ENCODE measurements at regions not wholly inside any gene's neighbourhood (a gene's known extent, or its start where the extent isn't known, plus 50 kb on each side); places are given as distances from the start of the nearest gene placed in this dataset.
"Not testable (repeated sequence)": the region's sequence is repeated elsewhere in the genome, so short reads cannot be mapped to it uniquely, and the experiment has no call there.

- DNase-seq = no peak
Measured at GRCh38 chr1:189305279-189305678, 1172.4 kb downstream of the BRINP3 start.

DNA sequence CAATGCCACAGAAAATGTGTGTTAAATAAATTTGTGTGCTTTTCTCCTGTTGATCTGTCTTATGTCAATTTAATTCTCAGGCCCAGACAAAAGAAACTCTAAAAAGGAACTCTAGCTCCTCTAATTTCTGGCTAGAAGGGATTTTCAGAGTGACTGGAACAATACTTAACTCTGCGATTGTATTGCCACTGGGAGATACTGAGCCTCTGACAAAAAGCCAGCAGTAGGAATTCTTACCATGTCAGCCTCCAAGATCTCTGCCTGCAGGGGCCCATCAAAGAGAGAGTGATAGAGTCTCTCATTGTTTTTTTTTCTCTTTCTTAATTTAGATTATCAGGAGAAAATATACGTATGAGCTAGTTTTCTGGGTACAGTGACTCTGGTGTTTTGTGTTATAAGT, 1165.7 kb downstream of the BRINP3 start:
- DNase-seq = no peak

- DNase-seq = no peak
Measured at GRCh38 chr1:189312499-189312898, 1165.2 kb downstream of the BRINP3 start.

DNA sequence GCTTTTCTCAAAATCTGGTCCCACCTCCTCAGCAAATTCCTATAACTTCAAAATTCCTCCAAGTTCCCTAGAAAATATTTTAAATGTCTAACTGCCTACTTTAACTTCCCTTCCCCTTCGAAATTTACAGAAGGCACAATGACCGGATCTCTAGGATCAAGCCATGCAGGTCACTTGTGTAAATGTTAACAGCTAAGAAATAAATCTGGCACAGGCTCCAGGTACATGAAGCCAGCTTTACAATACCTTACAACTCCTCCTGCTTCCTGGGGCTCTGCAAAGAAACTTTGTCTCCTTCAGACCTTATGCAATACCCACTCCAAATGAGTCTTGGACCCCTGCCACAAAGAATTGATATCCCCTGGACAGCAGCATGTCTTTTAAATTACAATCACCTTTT, 1164.2 kb downstream of the BRINP3 start:
- DNase-seq = no peak

GRCh38 chr1:189315035-189315901, 1162.4 kb downstream of the BRINP3 start:
- no peak for DNase-seq

GRCh38 chr1:189323091-189323490, 1154.6 kb downstream of the BRINP3 start:
- no peak for DNase-seq

DNA sequence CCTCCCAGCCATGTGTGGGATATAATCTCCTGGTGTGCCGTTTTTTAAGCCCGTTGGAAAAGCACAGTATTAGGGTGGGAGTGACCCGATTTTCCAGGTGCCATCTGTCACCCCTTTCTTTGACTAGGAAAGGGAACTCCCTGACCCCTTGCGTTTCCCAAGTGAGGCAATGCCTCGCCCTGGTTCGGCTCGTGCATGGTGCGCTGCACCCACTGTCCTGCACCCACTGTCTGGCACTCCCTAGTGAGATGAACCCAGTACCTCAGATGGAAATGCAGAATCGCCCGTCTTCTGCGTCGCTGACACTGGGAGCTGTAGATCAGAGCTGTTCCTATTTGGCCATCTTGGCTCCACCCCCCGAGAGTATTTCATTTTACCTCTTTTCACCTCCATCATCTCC, 1146.6 kb downstream of the BRINP3 start:
- not testable (repeated sequence) for DNase-seq

DNA sequence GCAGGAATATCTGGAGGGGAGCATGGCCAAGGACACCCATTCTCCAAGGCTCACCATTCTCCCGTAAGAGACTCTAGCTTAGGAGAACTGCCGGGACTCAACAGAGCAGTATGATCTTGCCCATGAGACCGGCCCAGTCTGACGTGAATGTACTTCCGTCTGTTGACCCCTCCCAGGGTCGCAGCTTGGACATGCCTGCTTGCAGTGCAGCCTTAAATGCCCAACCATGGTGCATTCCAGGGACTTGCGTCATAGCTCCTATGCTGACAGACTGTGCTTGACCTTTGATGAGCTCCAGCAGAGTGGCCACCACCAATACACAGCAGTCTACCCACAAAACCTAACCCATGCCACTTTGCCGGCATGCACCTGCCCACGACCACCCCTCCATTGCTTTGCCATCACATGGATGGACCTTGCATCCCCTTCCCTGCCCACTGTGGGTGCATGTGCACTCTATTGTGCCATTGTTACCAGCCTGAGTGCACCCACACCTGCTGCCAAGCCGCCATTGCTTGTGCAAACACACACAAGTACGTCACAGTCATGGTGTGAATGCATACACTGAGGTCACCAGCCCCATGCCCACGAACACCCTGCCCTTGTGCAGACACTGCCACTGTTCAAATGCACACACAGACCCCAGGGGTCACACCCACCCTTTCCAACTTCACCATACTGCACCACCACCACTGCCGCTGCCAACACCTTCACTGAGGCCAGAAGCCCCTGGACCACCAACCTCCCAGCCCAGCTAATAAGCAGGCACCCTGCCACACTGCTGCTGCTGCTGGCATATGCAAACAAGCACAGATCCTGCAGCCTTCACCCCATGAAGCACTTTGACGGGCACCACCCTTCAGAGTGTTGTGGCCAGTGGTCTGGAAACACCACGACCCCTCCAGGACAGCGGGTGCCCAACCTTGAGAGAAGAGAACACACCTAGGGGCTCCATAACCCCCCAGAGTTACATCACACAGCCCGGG, 1141.3 kb downstream of the BRINP3 start:
- DNase-seq = no peak

- no peak for DNase-seq
Measured at GRCh38 chr1:189349607-189350006, 1128.1 kb downstream of the BRINP3 start.

DNA sequence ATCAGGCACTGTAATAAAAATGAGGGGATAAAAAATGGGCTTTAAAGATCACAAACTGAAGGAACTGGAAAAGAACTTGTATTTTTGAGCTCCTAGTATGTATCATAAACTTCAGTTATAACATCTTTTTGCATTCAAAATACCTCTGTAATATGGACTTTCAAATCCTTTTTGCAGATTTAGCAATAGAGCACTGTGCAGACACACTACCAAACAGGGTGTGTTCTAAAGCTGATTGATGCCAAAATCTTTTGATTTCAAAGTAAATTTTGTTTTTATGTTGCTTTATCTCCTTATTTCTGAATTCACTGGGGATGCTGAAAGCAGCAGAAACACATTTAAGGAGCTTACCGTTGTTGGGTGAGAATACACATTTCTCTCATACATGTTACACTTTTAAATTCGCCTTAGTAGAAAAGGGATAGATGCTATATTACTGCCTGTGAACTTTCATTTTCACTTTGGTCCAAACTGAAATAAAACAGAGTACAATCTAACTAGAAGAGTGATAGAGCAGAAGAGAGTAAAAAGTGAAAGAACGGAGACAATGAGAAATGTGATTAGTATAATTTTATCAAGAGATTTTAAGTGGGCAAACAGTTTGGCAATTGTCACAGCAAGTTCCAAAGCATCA, 1126.6 kb downstream of the BRINP3 start:
- DNase-seq = no peak

GRCh38 chr1:189351960-189352359, 1125.7 kb downstream of the BRINP3 start:
- no peak for DNase-seq

- no peak for DNase-seq
Measured at GRCh38 chr1:189356206-189356605, 1121.5 kb downstream of the BRINP3 start.

- DNase-seq = peak; percentile 59
Measured at GRCh38 chr1:189357317-189357716, 1120.3 kb downstream of the BRINP3 start.

- DNase-seq = no peak
Measured at GRCh38 chr1:189369612-189370011, 1108.1 kb downstream of the BRINP3 start.

GRCh38 chr1:189374816-189375215, 1102.8 kb downstream of the BRINP3 start:
- no peak for DNase-seq

- DNase-seq = no peak
Measured at GRCh38 chr1:189405419-189405818, 1072.2 kb downstream of the BRINP3 start.

DNA sequence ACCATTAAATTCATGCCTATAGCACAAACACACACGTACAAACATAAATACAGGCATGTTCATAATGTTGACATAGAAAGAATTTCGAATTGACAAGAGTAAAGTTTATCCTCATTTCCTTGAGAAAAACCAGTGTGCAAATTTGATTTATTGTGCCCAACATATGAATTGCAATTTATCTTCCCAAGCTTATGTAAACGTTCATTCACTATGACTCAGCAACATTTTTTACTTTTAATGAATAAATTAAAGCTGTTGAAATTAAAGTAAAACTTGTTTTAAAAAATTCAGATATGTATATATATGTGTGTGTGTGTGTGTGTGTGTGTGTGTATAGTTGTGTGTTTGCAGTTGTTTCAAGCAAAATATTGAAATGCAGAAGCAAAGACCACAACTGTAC, 1067.9 kb downstream of the BRINP3 start:
- DNase-seq = no peak

DNA sequence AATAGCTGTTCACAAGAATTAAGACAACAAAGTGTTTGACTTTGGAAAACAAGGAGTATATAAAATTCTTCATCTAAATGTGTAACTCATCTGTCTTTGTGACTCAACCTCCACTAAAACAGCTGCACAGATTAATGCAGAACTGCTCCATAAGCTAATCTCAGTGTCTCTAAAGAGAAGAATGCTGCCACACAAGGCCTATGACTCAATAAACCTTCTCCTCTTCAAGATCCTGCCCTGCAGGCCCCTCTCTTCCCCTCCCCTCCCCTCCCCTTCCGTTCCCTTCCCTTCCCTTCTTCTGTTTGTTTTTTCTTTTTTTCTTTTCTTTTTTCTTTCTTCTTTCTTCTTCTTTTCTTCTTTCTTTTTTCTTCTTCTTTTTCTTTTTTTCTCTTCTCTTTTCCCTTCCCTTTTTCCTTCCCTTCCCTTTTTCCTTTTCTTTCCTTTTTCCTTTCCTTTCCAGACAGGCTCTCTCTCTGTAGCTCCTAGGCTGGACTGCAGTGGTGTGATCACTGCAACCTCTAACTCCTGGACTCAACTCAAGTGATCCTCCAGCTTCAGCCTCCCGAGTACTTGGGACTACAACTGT, 1052.8 kb downstream of the BRINP3 start:
- DNase-seq = no peak

- DNase-seq = peak; percentile 53
Measured at GRCh38 chr1:189429610-189430009, 1048.1 kb downstream of the BRINP3 start.

DNA sequence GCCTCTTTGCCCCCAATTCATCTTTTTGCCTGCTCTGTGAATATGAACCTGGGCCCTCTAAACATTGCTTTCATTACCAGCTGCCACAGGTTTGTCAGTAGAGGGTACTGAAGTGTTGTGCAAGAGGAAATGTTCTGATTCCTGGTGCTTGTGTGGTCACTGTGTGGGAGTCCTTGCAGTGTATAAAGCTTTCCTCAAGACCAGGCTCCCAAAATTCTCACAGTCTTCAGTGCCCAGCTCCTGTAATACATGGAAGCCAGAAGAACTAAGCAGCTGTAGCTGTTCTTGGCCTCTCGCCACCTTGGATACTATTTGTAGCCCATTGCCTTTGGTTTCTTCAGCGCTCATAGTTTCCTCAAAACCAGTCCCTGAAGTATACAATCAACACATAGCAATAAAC, 1046.2 kb downstream of the BRINP3 start:
- DNase-seq = no peak

- no peak for DNase-seq
Measured at GRCh38 chr1:189432753-189433152, 1044.9 kb downstream of the BRINP3 start.

- DNase-seq = no peak
Measured at GRCh38 chr1:189434461-189434860, 1043.2 kb downstream of the BRINP3 start.

- DNase-seq = no peak
Measured at GRCh38 chr1:189435398-189435797, 1042.3 kb downstream of the BRINP3 start.

All from NCI-H2081 treated with DMSO at 0.1 percent for 48 hours (cell line).